ENCODE measurements at regions not wholly inside any gene's neighbourhood (a gene's known extent, or its start where the extent isn't known, plus 50 kb on each side); places are given as distances from the start of the nearest gene placed in this dataset.

DNA sequence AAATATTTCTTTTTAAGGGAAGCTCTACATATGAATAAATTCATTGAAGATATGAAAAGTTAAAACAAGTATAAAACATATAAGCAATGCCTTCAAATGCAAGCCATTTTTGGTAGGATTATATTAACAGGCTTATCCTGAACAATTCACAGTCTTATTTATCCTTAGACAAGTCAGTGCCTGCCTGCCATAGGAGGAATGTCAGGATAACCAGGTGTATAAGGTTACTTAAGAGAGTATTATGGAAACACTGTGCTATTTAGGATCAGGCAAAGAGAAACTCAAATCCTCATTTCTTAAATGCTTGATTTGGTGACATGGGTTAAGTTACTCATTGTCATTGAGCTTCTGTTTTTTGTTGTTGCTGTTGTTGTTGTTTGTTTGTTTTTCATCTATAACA is 2029.9 kb upstream of the AGA start:
- ChIA-PET CTCF (no interaction called here), POLR2A (ENCODE audit: unreplicated experiment) (no interaction called here)
- no peak overlapping the region for H3K4me2 ChIP-seq (ENCODE audit: low read depth, low read length)
- no peak overlapping the region for H2BK20ac ChIP-seq (ENCODE audit: low read depth, low read length)
- BruUV-seq (replicated peaks): no TSS peak
- H2BK15ac ChIP-seq (ENCODE audit: low read depth, low read length): no peak overlapping the region
- H3K79me1 ChIP-seq (ENCODE audit: low read depth in 1 of 2, low read length in 2 of 2): no peaks in the 10 kb centered on the region
- no peak overlapping the region for H3K56ac ChIP-seq (ENCODE audit: extremely low read depth, insufficient read depth, low read length)
- dilution Hi-C loops (cut with HindIII; ENCODE audit: low sequenced_read_pairs, unreplicated experiment): no loop called here
- no peak overlapping the region for H3K18ac ChIP-seq (ENCODE audit: low read depth, low read length)
- in situ Hi-C loops (cut with MboI; ENCODE audit: low sequenced_read_pairs): no loop called here
- no peak overlapping the region for H2AK5ac ChIP-seq (ENCODE audit: low read depth, low read length)
- no peaks in the 10 kb centered on the region for H3K9me1 ChIP-seq (ENCODE audit: insufficient read depth, low read length)
- no peak overlapping the region for H2AFZ ChIP-seq (replicated peaks; ENCODE audit: low read length, poor library complexity)
- H3K36me3 ChIP-seq (ENCODE audit: control insufficient read depth, insufficient read depth, low read length): no peaks in the 10 kb centered on the region
- ATAC-seq (ENCODE audit: low read depth) (no peak), DNase-seq (no peak)
- H4K5ac ChIP-seq (ENCODE audit: low read depth, low read length): no peak overlapping the region
- H3K4me1 ChIP-seq (ENCODE audit: control insufficient read depth, insufficient read depth, low read length): no peaks in the 10 kb centered on the region
- H3K27me3 ChIP-seq (ENCODE audit: control insufficient read depth, insufficient read depth, low read length): no peaks in the 10 kb centered on the region
- H3K27ac ChIP-seq (ENCODE audit: insufficient read depth, low read length): no peak overlapping the region
- no peak overlapping the region for H2BK5ac ChIP-seq (ENCODE audit: low read depth, low read length, poor library complexity, severe bottlenecking)
- no peak overlapping the region for H3K23ac ChIP-seq (ENCODE audit: low read depth, low read length)
- no peak overlapping the region for H2BK120ac ChIP-seq (ENCODE audit: low read depth, low read length)
- no peak overlapping the region for H3K4ac ChIP-seq (ENCODE audit: low read depth, low read length)
- H2AK9ac ChIP-seq (replicated peaks; ENCODE audit: low read depth, low read length, poor library complexity): no peak overlapping the region
- H3K14ac ChIP-seq (replicated peaks; ENCODE audit: low read depth, low read length): no peak overlapping the region
- H4K20me1 ChIP-seq (ENCODE audit: insufficient read depth, low read length): no peaks in the 10 kb centered on the region
- no peak overlapping the region for H4K8ac ChIP-seq (ENCODE audit: low read depth in 2 of 2, low read length in 2 of 2)
- no peak overlapping the region for H3K4me3 ChIP-seq (ENCODE audit: insufficient read depth, low read depth, low read length)
- peaks cover 5% of the 10 kb centered on the region; the same call in 1 of the 2 replicates for H3K9me3 ChIP-seq (ENCODE audit: control insufficient read depth, insufficient read depth, low read length)
- H4K91ac ChIP-seq (ENCODE audit: insufficient read depth, low read depth, low read length): no peak overlapping the region
- TF ChIP-seq SMC3 (IDR thresholded peaks at IDR 0.05; ENCODE audit: low read depth, low read length): no peak
- no peak for TF ChIP-seq MAFK (IDR thresholded peaks at IDR 0.05; ENCODE audit: low read depth, low read length)
- no peak for TF ChIP-seq FOS (IDR thresholded peaks at IDR 0.05; ENCODE audit: low read depth, low read length)
- TF ChIP-seq BHLHE40 (IDR thresholded peaks at IDR 0.05; ENCODE audit: low read depth, low read length): no peak
- TF ChIP-seq, protein P1, sequence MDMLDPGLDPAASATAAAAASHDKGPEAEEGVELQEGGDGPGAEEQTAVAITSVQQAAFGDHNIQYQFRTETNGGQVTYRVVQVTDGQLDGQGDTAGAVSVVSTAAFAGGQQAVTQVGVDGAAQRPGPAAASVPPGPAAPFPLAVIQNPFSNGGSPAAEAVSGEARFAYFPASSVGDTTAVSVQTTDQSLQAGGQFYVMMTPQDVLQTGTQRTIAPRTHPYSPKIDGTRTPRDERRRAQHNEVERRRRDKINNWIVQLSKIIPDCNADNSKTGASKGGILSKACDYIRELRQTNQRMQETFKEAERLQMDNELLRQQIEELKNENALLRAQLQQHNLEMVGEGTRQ (IDR thresholded peaks at IDR 0.05; ENCODE audit: low read depth, low read length): no peak
- no peak for TF ChIP-seq POLR2A (IDR thresholded peaks at IDR 0.05; ENCODE audit: low read depth, low read length)
- TF ChIP-seq MAZ (IDR thresholded peaks at IDR 0.05; ENCODE audit: borderline replicate concordance, low read depth, low read length): no peak
- TF ChIP-seq, protein P2, sequence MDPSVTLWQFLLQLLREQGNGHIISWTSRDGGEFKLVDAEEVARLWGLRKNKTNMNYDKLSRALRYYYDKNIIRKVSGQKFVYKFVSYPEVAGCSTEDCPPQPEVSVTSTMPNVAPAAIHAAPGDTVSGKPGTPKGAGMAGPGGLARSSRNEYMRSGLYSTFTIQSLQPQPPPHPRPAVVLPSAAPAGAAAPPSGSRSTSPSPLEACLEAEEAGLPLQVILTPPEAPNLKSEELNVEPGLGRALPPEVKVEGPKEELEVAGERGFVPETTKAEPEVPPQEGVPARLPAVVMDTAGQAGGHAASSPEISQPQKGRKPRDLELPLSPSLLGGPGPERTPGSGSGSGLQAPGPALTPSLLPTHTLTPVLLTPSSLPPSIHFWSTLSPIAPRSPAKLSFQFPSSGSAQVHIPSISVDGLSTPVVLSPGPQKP (IDR thresholded peaks at IDR 0.05; ENCODE audit: borderline replicate concordance, low read depth, low read length): no peak
- TF ChIP-seq NFE2L2 (IDR thresholded peaks at IDR 0.05; ENCODE audit: low read depth, low read length): no peak
- no peak for TF ChIP-seq MXI1 (IDR thresholded peaks at IDR 0.05; ENCODE audit: borderline replicate concordance, low read depth, low read length)
- no peak for TF ChIP-seq RFX5 (IDR thresholded peaks at IDR 0.05; ENCODE audit: low read depth, low read length)
- TF ChIP-seq, protein P3, sequence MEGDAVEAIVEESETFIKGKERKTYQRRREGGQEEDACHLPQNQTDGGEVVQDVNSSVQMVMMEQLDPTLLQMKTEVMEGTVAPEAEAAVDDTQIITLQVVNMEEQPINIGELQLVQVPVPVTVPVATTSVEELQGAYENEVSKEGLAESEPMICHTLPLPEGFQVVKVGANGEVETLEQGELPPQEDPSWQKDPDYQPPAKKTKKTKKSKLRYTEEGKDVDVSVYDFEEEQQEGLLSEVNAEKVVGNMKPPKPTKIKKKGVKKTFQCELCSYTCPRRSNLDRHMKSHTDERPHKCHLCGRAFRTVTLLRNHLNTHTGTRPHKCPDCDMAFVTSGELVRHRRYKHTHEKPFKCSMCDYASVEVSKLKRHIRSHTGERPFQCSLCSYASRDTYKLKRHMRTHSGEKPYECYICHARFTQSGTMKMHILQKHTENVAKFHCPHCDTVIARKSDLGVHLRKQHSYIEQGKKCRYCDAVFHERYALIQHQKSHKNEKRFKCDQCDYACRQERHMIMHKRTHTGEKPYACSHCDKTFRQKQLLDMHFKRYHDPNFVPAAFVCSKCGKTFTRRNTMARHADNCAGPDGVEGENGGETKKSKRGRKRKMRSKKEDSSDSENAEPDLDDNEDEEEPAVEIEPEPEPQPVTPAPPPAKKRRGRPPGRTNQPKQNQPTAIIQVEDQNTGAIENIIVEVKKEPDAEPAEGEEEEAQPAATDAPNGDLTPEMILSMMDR (conservative IDR thresholded peaks at IDR 0.05; ENCODE audit: low read depth, low read length): no peak
- no peak for TF ChIP-seq RCOR1 (IDR thresholded peaks at IDR 0.05; ENCODE audit: insufficient replicate concordance, low read length)
- TF ChIP-seq RAD21 (IDR thresholded peaks at IDR 0.05; ENCODE audit: low read length): no peak
- TF ChIP-seq CEBPB (IDR thresholded peaks at IDR 0.05; ENCODE audit: low read depth, low read length): no peak
- intact Hi-C loops (cut with micrococcal nuclease): no loop called here
- H3K9ac ChIP-seq (ENCODE audit: low read depth, low read length): no peak overlapping the region

All from IMR-90 (cell line).